ENCODE measurements at regions not wholly inside any gene's neighbourhood (a gene's known extent, or its start where the extent isn't known, plus 50 kb on each side); places are given as distances from the start of the nearest gene placed in this dataset.

- Histone ChIP-seq H2BK12ac (ENCODE audit: insufficient read length, low read depth, low read length) (no peak overlapping the region), H2BK20ac (ENCODE audit: low read depth, low read length, poor library complexity, severe bottlenecking) (no peak overlapping the region), H3K18ac (ENCODE audit: insufficient read length, low read depth, low read length) (no peak overlapping the region), H4K91ac (ENCODE audit: insufficient read length, low read depth, low read length) (no peak overlapping the region), H3K4ac (ENCODE audit: low read depth, low read length) (no peak overlapping the region), H3K14ac (ENCODE audit: insufficient read depth, low read length) (no peak overlapping the region), H3K4me1 (ENCODE audit: insufficient read depth, low read length) (no peaks in the 10 kb centered on the region), H3K9me3 (ENCODE audit: control insufficient read depth, low read depth, low read length) (peaks cover 7% of the 10 kb centered on the region), H3T11ph (ENCODE audit: low read length) (no peak overlapping the region), H2AFZ (ENCODE audit: low read length) (no peak overlapping the region), H3K79me2 (ENCODE audit: insufficient read depth, low read length) (no peaks in the 10 kb centered on the region), H2BK5ac (ENCODE audit: insufficient read length, low read length) (no peak overlapping the region), H2AK5ac (ENCODE audit: insufficient read length, low read length) (no peak overlapping the region), H2BK15ac (ENCODE audit: low read depth, low read length) (no peak overlapping the region), H3K4me2 (ENCODE audit: insufficient read depth, insufficient read length, low read length) (no peak overlapping the region), H3K23me2 (ENCODE audit: insufficient read length, low read depth, low read length, poor library complexity, severe bottlenecking) (no peaks in the 10 kb centered on the region), H4K20me1 (ENCODE audit: control insufficient read depth, insufficient read depth, insufficient read length) (no peaks in the 10 kb centered on the region), H3K27me3 (ENCODE audit: insufficient read depth, low read length) (no peaks in the 10 kb centered on the region), H3K79me1 (ENCODE audit: insufficient read depth, low read depth, low read length, poor library complexity, severe bottlenecking) (no peaks in the 10 kb centered on the region), H3K9ac (ENCODE audit: extremely low read depth, insufficient read length, low read length) (no peak overlapping the region), H4K8ac (replicated peaks; ENCODE audit: insufficient read length, low read depth, low read length) (no peak overlapping the region), H3K23ac (ENCODE audit: insufficient read length, low read depth, low read length) (no peak overlapping the region), H3K56ac (ENCODE audit: insufficient read length, low read depth, low read length) (no peak overlapping the region), H3K27ac (ENCODE audit: insufficient read length, low read depth, low read length) (no peak overlapping the region), H2BK120ac (ENCODE audit: low read depth, low read length, poor library complexity, severe bottlenecking) (no peak overlapping the region), H4K5ac (ENCODE audit: insufficient read length, low read depth, low read length) (no peak overlapping the region)
- no peak overlapping the region for H3K27ac Mint-ChIP-seq
- peaks cover 4 to 21% of the 10 kb centered on the region in 2 experiments; a peak in 2 of 5 replicates for H3K9me3 Mint-ChIP-seq
- no peaks in the 10 kb centered on the region; a peak in 2 of 7 replicates for H3K36me3 Mint-ChIP-seq (ENCODE audit: insufficient read depth in 1 of 3, low read depth in 3 of 3)
- no CpG with 5 or more reads among the region's 10 CpGs for WGBS (ENCODE audit: extremely low coverage, insufficient read length, low lambda C conversion rate)
- no peak overlapping the region for H3K4me3 Mint-ChIP-seq
- peaks cover 14% of the 10 kb centered on the region for H3K27me3 Mint-ChIP-seq (ENCODE audit: low read depth)
- DNase-seq, result no peak
- no peak for TF ChIP-seq CTCF (conservative IDR thresholded peaks at IDR 0.05)
- peaks cover 3 to 5% of the 10 kb centered on the region in 2 experiments; a peak in 1 of 4 replicates for H3K4me1 Mint-ChIP-seq
Measured at GRCh38 chr16:24463196-24463945, 76.0 kb upstream of the RBBP6 start.
